Neural progenitor cell (in vitro differentiated cells): ENCODE measurements at regions not wholly inside any gene's neighbourhood (a gene's known extent, or its start where the extent isn't known, plus 50 kb on each side); places are given as distances from the start of the nearest gene placed in this dataset.

Experiments
- DNase-seq: peaks from one replicate; pipeline ENCODE4 v3.0.0-alpha.2; 2016; ENCODE audit warnings: low spot score
- H2AFZ ChIP-seq: fragments of 200-600 bp; sonication (generic); replicated peaks from 2 replicates; pipeline ENCODE4 v1.6.1; 2016; ENCODE audit warnings: antibody characterized with exemption
- H3F3A ChIP-seq: fragments of 200-600 bp; sonication (generic); 2 replicates; pipeline ENCODE4 v1.6.1; 2016; ENCODE audit warnings: antibody characterized with exemption, low read depth
- H3K27ac ChIP-seq: fragments of 200-600 bp; sonication (generic); 2 replicates; pipeline ENCODE4 v1.5.1; 2016; ENCODE audit warnings: mild to moderate bottlenecking
- H3K27me3 ChIP-seq: fragments of 200-600 bp; sonication (generic); 2 replicates; pipeline ENCODE4 v1.6.1; 2016; ENCODE audit warnings: mild to moderate bottlenecking, moderate library complexity
- H3K36me3 ChIP-seq: fragments of 200-600 bp; sonication (generic); 2 replicates; pipeline ENCODE4 v1.5.1; 2016
- H3K4me1 ChIP-seq: fragments of 200-600 bp; sonication (generic); 2 replicates; pipeline ENCODE4 v1.6.1; 2016; ENCODE audit warnings: mixed run types
- H3K4me2 ChIP-seq: fragments of 200-600 bp; sonication (generic); 2 replicates; pipeline ENCODE4 v1.6.1; 2016
- H3K4me3 ChIP-seq: fragments of 200-600 bp; sonication (generic); 2 replicates; pipeline ENCODE4 v1.5.1; 2016
- H3K79me2 ChIP-seq: fragments of 200-600 bp; sonication (generic); 2 replicates; pipeline ENCODE4 v1.6.1; 2016; ENCODE audit warnings: low read depth
- H3K9ac ChIP-seq: fragments of 200-600 bp; sonication (generic); 2 replicates; pipeline ENCODE4 v1.6.1; 2016
- H3K9me3 ChIP-seq: fragments of 200-600 bp; sonication (generic); 2 replicates; pipeline ENCODE4 v1.5.1; 2016; ENCODE audit warnings: low read depth
- H4K20me1 ChIP-seq: fragments of 200-600 bp; sonication (generic); 2 replicates; pipeline ENCODE4 v1.6.1; 2016; ENCODE audit warnings: low read depth
- H3K27ac Mint-ChIP-seq: 3 replicates; pipeline ENCODE4 v1.8.0; 2021; ENCODE audit warnings: mixed read lengths
- H3K27me3 Mint-ChIP-seq: 2 replicates; pipeline ENCODE4 v1.8.0; 2022; ENCODE audit warnings: low read depth, mild to moderate bottlenecking, inconsistent platforms, moderate library complexity, mixed read lengths; ENCODE audit not compliant: insufficient read depth
- H3K36me3 Mint-ChIP-seq: 3 replicates; pipeline ENCODE4 v1.8.0; 2021; ENCODE audit warnings: mixed read lengths
- H3K4me1 Mint-ChIP-seq: 3 replicates; pipeline ENCODE4 v1.8.0; 2021; ENCODE audit warnings: mixed read lengths
- H3K4me3 Mint-ChIP-seq: 3 replicates; pipeline ENCODE4 v1.8.0; 2021; ENCODE audit warnings: mild to moderate bottlenecking, moderate library complexity, mixed read lengths
- H3K9me3 Mint-ChIP-seq: 3 replicates; pipeline ENCODE4 v1.8.0; 2020; ENCODE audit warnings: mixed read lengths
- CTCF ChIP-seq: fragments of 200-600 bp; sonication (generic); IDR thresholded peaks from 2 replicates; pipeline ENCODE4 v1.5.1; 2017; ENCODE audit warnings: antibody characterized with exemption, mild to moderate bottlenecking
- EZH2 ChIP-seq: fragments of 200-600 bp; sonication (generic); IDR thresholded peaks from 2 replicates; pipeline ENCODE4 v1.6.1; 2017; ENCODE audit warnings: antibody characterized with exemption, mild to moderate bottlenecking, moderate library complexity
- EZH2phosphoT487 ChIP-seq: fragments of 200-600 bp; sonication (generic); IDR thresholded peaks from 2 replicates; pipeline ENCODE4 v1.6.1; 2017; ENCODE audit warnings: antibody characterized with exemption

- no peak for DNase-seq
- TF ChIP-seq CTCF (no peak), EZH2phosphoT487 (no peak), EZH2 (no peak)
- Histone ChIP-seq H3K36me3 (no peaks in the 10 kb centered on the region), H3K27ac (no peak overlapping the region), H3K4me1 (no peaks in the 10 kb centered on the region), H3K27me3 (no peaks in the 10 kb centered on the region), H3K9me3 (no peaks in the 10 kb centered on the region), H3K4me2 (no peak overlapping the region), H4K20me1 (no peaks in the 10 kb centered on the region), H3K4me3 (no peak overlapping the region), H3K9ac (no peak overlapping the region), H3F3A (no peaks in the 10 kb centered on the region), H2AFZ (no peak overlapping the region), H3K79me2 (no peaks in the 10 kb centered on the region)
- H3K27me3 Mint-ChIP-seq = no peaks in the 10 kb centered on the region
- no peaks in the 10 kb centered on the region for H3K9me3 Mint-ChIP-seq
- no peak overlapping the region for H3K27ac Mint-ChIP-seq
- H3K4me1 Mint-ChIP-seq = no peaks in the 10 kb centered on the region
- no peaks in the 10 kb centered on the region for H3K36me3 Mint-ChIP-seq
- no peak overlapping the region for H3K4me3 Mint-ChIP-seq
Observed at GRCh38 chr2:145258903-145259579, 739.1 kb upstream of the ZEB2 start.

GRCh38 chr2:145257931-145258330 is 738.0 kb upstream of the ZEB2 start:
- no peaks in the 10 kb centered on the region for H3K9me3 Mint-ChIP-seq
- H3K27me3 Mint-ChIP-seq = no peaks in the 10 kb centered on the region
- TF ChIP-seq CTCF = no peak
- no peak for TF ChIP-seq EZH2phosphoT487
- TF ChIP-seq EZH2 = no peak
- no peak overlapping the region for H3K27ac Mint-ChIP-seq
- Histone ChIP-seq H3K79me2 (no peaks in the 10 kb centered on the region), H3K36me3 (no peaks in the 10 kb centered on the region), H3K27ac (no peak overlapping the region), H4K20me1 (no peaks in the 10 kb centered on the region), H3K9me3 (no peaks in the 10 kb centered on the region), H2AFZ (no peak overlapping the region), H3K9ac (no peak overlapping the region), H3K4me1 (no peaks in the 10 kb centered on the region), H3K4me3 (no peak overlapping the region), H3K27me3 (no peaks in the 10 kb centered on the region), H3F3A (no peaks in the 10 kb centered on the region), H3K4me2 (no peak overlapping the region)
- no peak overlapping the region for H3K4me3 Mint-ChIP-seq
- no peak for DNase-seq
- H3K4me1 Mint-ChIP-seq = no peaks in the 10 kb centered on the region
- no peaks in the 10 kb centered on the region for H3K36me3 Mint-ChIP-seq

GRCh38 chr2:145256551-145256950 is 736.6 kb upstream of the ZEB2 start:
- Histone ChIP-seq H3K4me3 (no peak overlapping the region), H3K9ac (no peak overlapping the region), H3K27ac (no peak overlapping the region), H3K4me2 (no peak overlapping the region), H3K27me3 (no peaks in the 10 kb centered on the region), H3K9me3 (no peaks in the 10 kb centered on the region), H2AFZ (peak overlapping the region; percentile 20), H3F3A (no peaks in the 10 kb centered on the region), H3K36me3 (no peaks in the 10 kb centered on the region), H3K79me2 (no peaks in the 10 kb centered on the region), H3K4me1 (no peaks in the 10 kb centered on the region), H4K20me1 (no peaks in the 10 kb centered on the region)
- Mint-ChIP-seq H3K4me3 (no peak overlapping the region), H3K27ac (no peak overlapping the region), H3K27me3 (no peaks in the 10 kb centered on the region), H3K9me3 (no peaks in the 10 kb centered on the region), H3K36me3 (no peaks in the 10 kb centered on the region), H3K4me1 (no peaks in the 10 kb centered on the region)
- DNase-seq = no peak
- TF ChIP-seq EZH2 (no peak), EZH2phosphoT487 (no peak), CTCF (no peak)
